Skeletal muscle cell (primary cell): ENCODE measurements at regions not wholly inside any gene's neighbourhood (a gene's known extent, or its start where the extent isn't known, plus 50 kb on each side); places are given as distances from the start of the nearest gene placed in this dataset.
A peak's percentile ranks its signal among the peaks of the same experiment; 100 is the strongest.

Experiments
- DNase-seq: peaks from one replicate; pipeline ENCODE4 v3.0.0-alpha.2; 2010; ENCODE audit warnings: low read depth
- H3K4me3 ChIP-seq: 2 replicates; pipeline ENCODE4 v1.5.1; 2011; ENCODE audit warnings: low read depth, mild to moderate bottlenecking, control low read depth, low read length, moderate library complexity

- H3K4me3 ChIP-seq = no peak overlapping the region
- DNase-seq = no peak
Measured at GRCh38 chr2:217636991-217637561, 365.7 kb downstream of the TNS1 start.

GRCh38 chr2:217636578-217636977 lies 366.2 kb downstream of the TNS1 start:
- DNase-seq = no peak
- no peak overlapping the region for H3K4me3 ChIP-seq

GRCh38 chr2:217634871-217635270 lies 367.9 kb downstream of the TNS1 start:
- no peak for DNase-seq
- H3K4me3 ChIP-seq = no peak overlapping the region

- H3K4me3 ChIP-seq = no peak overlapping the region
Measured at GRCh38 chr2:217632043-217632442, 370.8 kb downstream of the TNS1 start.

GRCh38 chr2:217631115-217631514 lies 371.7 kb downstream of the TNS1 start:
- no peak overlapping the region for H3K4me3 ChIP-seq
- no peak for DNase-seq

More at GRCh38 chr2:217632043-217632442, 370.8 kb downstream of the TNS1 start:
- DNase-seq = no peak

GRCh38 chr2:217629347-217629746 lies 373.4 kb downstream of the TNS1 start:
- no peak for DNase-seq
- no peak overlapping the region for H3K4me3 ChIP-seq

- no peak for DNase-seq
- no peak overlapping the region for H3K4me3 ChIP-seq
Measured at GRCh38 chr2:217628061-217628460, 374.7 kb downstream of the TNS1 start.

GRCh38 chr2:217626926-217627325 lies 375.9 kb downstream of the TNS1 start:
- DNase-seq = no peak

GRCh38 chr2:217625557-217626169 lies 377.1 kb downstream of the TNS1 start:
- DNase-seq = peak; percentile 63
- no peak overlapping the region for H3K4me3 ChIP-seq

More at GRCh38 chr2:217626926-217627325, 375.9 kb downstream of the TNS1 start:
- H3K4me3 ChIP-seq = no peak overlapping the region

GRCh38 chr2:217623281-217623912 lies 379.4 kb downstream of the TNS1 start:
- no peak overlapping the region for H3K4me3 ChIP-seq
- DNase-seq = no peak

GRCh38 chr2:217622205-217623060 lies 380.4 kb downstream of the TNS1 start:
- DNase-seq = peak; percentile 73
- H3K4me3 ChIP-seq = no peak overlapping the region

- H3K4me3 ChIP-seq = no peak overlapping the region
- DNase-seq = peak; percentile 53
Measured at GRCh38 chr2:217621391-217621801, 381.4 kb downstream of the TNS1 start.

GRCh38 chr2:217618744-217619143 lies 384.1 kb downstream of the TNS1 start:
- DNase-seq = no peak
- H3K4me3 ChIP-seq = no peak overlapping the region

- no peak overlapping the region for H3K4me3 ChIP-seq
- no peak for DNase-seq
Measured at GRCh38 chr2:217617616-217618022, 385.2 kb downstream of the TNS1 start.

GRCh38 chr2:217616936-217617335 lies 385.9 kb downstream of the TNS1 start:
- no peak for DNase-seq
- H3K4me3 ChIP-seq = no peak overlapping the region

GRCh38 chr2:217615171-217615570 lies 387.6 kb downstream of the TNS1 start:
- no peak for DNase-seq

GRCh38 chr2:217614498-217614897 lies 388.3 kb downstream of the TNS1 start:
- H3K4me3 ChIP-seq = no peak overlapping the region
- no peak for DNase-seq

More at GRCh38 chr2:217615171-217615570, 387.6 kb downstream of the TNS1 start:
- H3K4me3 ChIP-seq = no peak overlapping the region

- DNase-seq = no peak
- no peak overlapping the region for H3K4me3 ChIP-seq
Measured at GRCh38 chr2:217614096-217614495, 388.7 kb downstream of the TNS1 start.

- no peak for DNase-seq
- H3K4me3 ChIP-seq = no peak overlapping the region
Measured at GRCh38 chr2:217612920-217613319, 389.9 kb downstream of the TNS1 start.

GRCh38 chr2:217612211-217612610 lies 390.6 kb downstream of the TNS1 start:
- no peak for DNase-seq
- H3K4me3 ChIP-seq = no peak overlapping the region
